ENCODE measurements at regions not wholly inside any gene's neighbourhood (a gene's known extent, or its start where the extent isn't known, plus 50 kb on each side); places are given as distances from the start of the nearest gene placed in this dataset.

GRCh38 chr1:114035304-114035700, 56.0 kb downstream of the OLFML3 start:
- TF ChIP-seq EZH2phosphoT487 (IDR thresholded peaks at IDR 0.05; ENCODE audit: insufficient read depth, low read depth) (no peak), EZH2 (IDR thresholded peaks at IDR 0.05; ENCODE audit: insufficient read depth, poor library complexity, severe bottlenecking) (no peak)

Data from GM23248 (cell line).